Effector memory CD8-positive, alpha-beta T cell (primary cell): ENCODE measurements at regions not wholly inside any gene's neighbourhood (a gene's known extent, or its start where the extent isn't known, plus 50 kb on each side); places are given as distances from the start of the nearest gene placed in this dataset.

Source experiments
- ATAC-seq: fragments of 150-1000 bp; cut with Tn5 transposase; replicated peaks from 2 replicates; pipeline ENCODE4 v1.10.0; 2021; ENCODE audit warnings: mild to moderate bottlenecking, moderate library complexity
- DNase-seq, 3 experiments: peaks; one replicate each; pipeline ENCODE4 v3.0.0; 2021
- H3K27ac Mint-ChIP-seq, 2 donors: one replicate each; pipeline ENCODE4 v1.8.0; 2022; ENCODE audit warnings: mild to moderate bottlenecking in 2 of 2, mixed read lengths in 2 of 2, moderate library complexity in 2 of 2
- H3K27me3 Mint-ChIP-seq, 2 donors: one replicate each; pipeline ENCODE4 v1.8.0; 2022; ENCODE audit warnings: mixed read lengths in 2 of 2
- H3K36me3 Mint-ChIP-seq: one replicate; pipeline ENCODE4 v1.8.0; 2022; ENCODE audit warnings: mild to moderate bottlenecking, moderate library complexity, mixed read lengths; ENCODE audit not compliant: insufficient read depth
- H3K4me1 Mint-ChIP-seq, 2 donors: one replicate each; pipeline ENCODE4 v1.8.0; 2022; ENCODE audit warnings: low read depth in 2 of 2, mixed read lengths in 2 of 2
- H3K4me3 Mint-ChIP-seq, 2 donors: one replicate each; pipeline ENCODE4 v1.8.0; 2022; ENCODE audit warnings: mild to moderate bottlenecking in 2 of 2, mixed read lengths in 2 of 2, moderate library complexity in 2 of 2
- H3K9me3 Mint-ChIP-seq, 2 donors: one replicate each; pipeline ENCODE4 v1.8.0; 2022; ENCODE audit warnings: mixed read lengths in 2 of 2

- Mint-ChIP-seq H3K27ac (no peak overlapping the region), H3K27me3 (no peaks in the 10 kb centered on the region), H3K4me1 (no peaks in the 10 kb centered on the region), H3K4me3 (no peak overlapping the region), H3K36me3 (no peaks in the 10 kb centered on the region), H3K9me3 (peaks cover 1 to 11% of the 10 kb centered on the region in 2 donors)
- ATAC-seq = no peak
- DNase-seq = no peak
Measured at GRCh38 chr4:30783751-30784150, 63.6 kb downstream of the PCDH7 start.

- no peaks in the 10 kb centered on the region for H3K27me3 Mint-ChIP-seq
- H3K27ac Mint-ChIP-seq = no peak overlapping the region
- H3K9me3 Mint-ChIP-seq = peaks cover 1 to 11% of the 10 kb centered on the region in 2 donors
- H3K4me1 Mint-ChIP-seq = no peaks in the 10 kb centered on the region
- ATAC-seq = no peak
- H3K4me3 Mint-ChIP-seq = no peak overlapping the region
- DNase-seq = no peak
- no peaks in the 10 kb centered on the region for H3K36me3 Mint-ChIP-seq
Measured at GRCh38 chr4:30789219-30789671, 69.1 kb downstream of the PCDH7 start.

- DNase-seq (no peak), ATAC-seq (no peak)
- H3K4me1 Mint-ChIP-seq = no peaks in the 10 kb centered on the region
- no peak overlapping the region for H3K27ac Mint-ChIP-seq
- H3K36me3 Mint-ChIP-seq = no peaks in the 10 kb centered on the region
- H3K27me3 Mint-ChIP-seq = no peaks in the 10 kb centered on the region
- H3K4me3 Mint-ChIP-seq = no peak overlapping the region
- H3K9me3 Mint-ChIP-seq = peaks cover 1 to 11% of the 10 kb centered on the region in 2 donors
Measured at GRCh38 chr4:30790123-30790522, 70.0 kb downstream of the PCDH7 start.

GRCh38 chr4:30790998-30791397 lies 70.8 kb downstream of the PCDH7 start:
- no peaks in the 10 kb centered on the region for H3K27me3 Mint-ChIP-seq
- no peaks in the 10 kb centered on the region for H3K36me3 Mint-ChIP-seq
- no peak for ATAC-seq

GRCh38 chr4:30792601-30793000 lies 72.4 kb downstream of the PCDH7 start:
- no peaks in the 10 kb centered on the region for H3K4me1 Mint-ChIP-seq

More at GRCh38 chr4:30790998-30791397, 70.8 kb downstream of the PCDH7 start:
- peaks cover 1 to 11% of the 10 kb centered on the region in 2 donors for H3K9me3 Mint-ChIP-seq
- no peak overlapping the region for H3K27ac Mint-ChIP-seq
- DNase-seq = no peak
- H3K4me3 Mint-ChIP-seq = no peak overlapping the region
- no peaks in the 10 kb centered on the region for H3K4me1 Mint-ChIP-seq

GRCh38 chr4:30801876-30802275 lies 81.7 kb downstream of the PCDH7 start:
- DNase-seq (no peak), ATAC-seq (no peak)
- Mint-ChIP-seq H3K4me3 (no peak overlapping the region), H3K36me3 (no peaks in the 10 kb centered on the region), H3K27me3 (no peaks in the 10 kb centered on the region), H3K4me1 (no peaks in the 10 kb centered on the region), H3K9me3 (peaks cover 17 to 37% of the 10 kb centered on the region in 2 donors), H3K27ac (no peak overlapping the region)

More at GRCh38 chr4:30792601-30793000, 72.4 kb downstream of the PCDH7 start:
- H3K27me3 Mint-ChIP-seq = no peaks in the 10 kb centered on the region
- no peak overlapping the region for H3K4me3 Mint-ChIP-seq
- DNase-seq (no peak), ATAC-seq (no peak)
- no peaks in the 10 kb centered on the region for H3K36me3 Mint-ChIP-seq
- no peaks in the 10 kb centered on the region for H3K9me3 Mint-ChIP-seq
- H3K27ac Mint-ChIP-seq = no peak overlapping the region

GRCh38 chr4:30802622-30803323 lies 82.6 kb downstream of the PCDH7 start:
- DNase-seq (no peak), ATAC-seq (no peak)
- no peak overlapping the region for H3K4me3 Mint-ChIP-seq
- no peak overlapping the region for H3K27ac Mint-ChIP-seq
- H3K9me3 Mint-ChIP-seq = peaks cover 17 to 37% of the 10 kb centered on the region in 2 donors
- H3K36me3 Mint-ChIP-seq = no peaks in the 10 kb centered on the region
- H3K4me1 Mint-ChIP-seq = no peaks in the 10 kb centered on the region
- no peaks in the 10 kb centered on the region for H3K27me3 Mint-ChIP-seq

- H3K27me3 Mint-ChIP-seq = no peaks in the 10 kb centered on the region
Measured at GRCh38 chr4:30808276-30808675, 88.1 kb downstream of the PCDH7 start.

GRCh38 chr4:30811296-30811695 lies 91.1 kb downstream of the PCDH7 start:
- Mint-ChIP-seq H3K9me3 (peaks cover 0 to 6% of the 10 kb centered on the region in 2 donors), H3K4me3 (no peak overlapping the region), H3K27me3 (no peaks in the 10 kb centered on the region), H3K36me3 (no peaks in the 10 kb centered on the region), H3K27ac (no peak overlapping the region), H3K4me1 (no peaks in the 10 kb centered on the region)
- ATAC-seq (no peak), DNase-seq (no peak)

More at GRCh38 chr4:30808276-30808675, 88.1 kb downstream of the PCDH7 start:
- peaks cover 4 to 23% of the 10 kb centered on the region in 2 donors for H3K9me3 Mint-ChIP-seq
- no peak overlapping the region for H3K4me3 Mint-ChIP-seq
- ATAC-seq (no peak), DNase-seq (no peak)
- H3K4me1 Mint-ChIP-seq = no peaks in the 10 kb centered on the region
- no peaks in the 10 kb centered on the region for H3K36me3 Mint-ChIP-seq
- H3K27ac Mint-ChIP-seq = no peak overlapping the region

- H3K27ac Mint-ChIP-seq = no peak overlapping the region
- no peaks in the 10 kb centered on the region for H3K4me1 Mint-ChIP-seq
- no peak for ATAC-seq
- DNase-seq = no peak
- no peak overlapping the region for H3K4me3 Mint-ChIP-seq
- H3K36me3 Mint-ChIP-seq = no peaks in the 10 kb centered on the region
- peaks cover 0 to 8% of the 10 kb centered on the region in 2 donors for H3K9me3 Mint-ChIP-seq
- no peaks in the 10 kb centered on the region for H3K27me3 Mint-ChIP-seq
Measured at GRCh38 chr4:30815685-30816084, 95.5 kb downstream of the PCDH7 start.

- Mint-ChIP-seq H3K36me3 (no peaks in the 10 kb centered on the region), H3K4me1 (no peaks in the 10 kb centered on the region), H3K4me3 (no peak overlapping the region), H3K9me3 (peaks cover 3 to 8% of the 10 kb centered on the region in 2 donors), H3K27ac (no peak overlapping the region), H3K27me3 (no peaks in the 10 kb centered on the region)
- no peak for ATAC-seq
- no peak for DNase-seq
Measured at GRCh38 chr4:30817447-30817846, 97.3 kb downstream of the PCDH7 start.

- H3K36me3 Mint-ChIP-seq = no peaks in the 10 kb centered on the region
- no peak for DNase-seq
- H3K27ac Mint-ChIP-seq = no peak overlapping the region
- H3K4me3 Mint-ChIP-seq = no peak overlapping the region
- no peaks in the 10 kb centered on the region for H3K27me3 Mint-ChIP-seq
- H3K4me1 Mint-ChIP-seq = no peaks in the 10 kb centered on the region
- no peak for ATAC-seq
- peaks cover 5 to 8% of the 10 kb centered on the region in 2 donors for H3K9me3 Mint-ChIP-seq
Measured at GRCh38 chr4:30818541-30818940, 98.4 kb downstream of the PCDH7 start.

- H3K9me3 Mint-ChIP-seq = peaks cover 8 to 9% of the 10 kb centered on the region in 2 donors
Measured at GRCh38 chr4:30821275-30821674, 101.1 kb downstream of the PCDH7 start.

GRCh38 chr4:30821859-30822612 lies 101.9 kb downstream of the PCDH7 start:
- H3K27ac Mint-ChIP-seq = no peak overlapping the region
- DNase-seq (no peak), ATAC-seq (no peak)
- H3K4me1 Mint-ChIP-seq = no peaks in the 10 kb centered on the region
- H3K27me3 Mint-ChIP-seq = no peaks in the 10 kb centered on the region
- peaks cover 8 to 9% of the 10 kb centered on the region in 2 donors for H3K9me3 Mint-ChIP-seq
- H3K4me3 Mint-ChIP-seq = no peak overlapping the region
- no peaks in the 10 kb centered on the region for H3K36me3 Mint-ChIP-seq

More at GRCh38 chr4:30821275-30821674, 101.1 kb downstream of the PCDH7 start:
- H3K4me3 Mint-ChIP-seq = no peak overlapping the region
- no peaks in the 10 kb centered on the region for H3K4me1 Mint-ChIP-seq
- no peaks in the 10 kb centered on the region for H3K36me3 Mint-ChIP-seq
- H3K27me3 Mint-ChIP-seq = no peaks in the 10 kb centered on the region
- no peak overlapping the region for H3K27ac Mint-ChIP-seq
- DNase-seq (no peak), ATAC-seq (no peak)
